Activated CD8-positive, alpha-beta T cell treated with anti-CD3 and anti-CD28 coated beads, Interleukin-2, amount 10 ng/mL, durations not matched to agents 7 days and 5 days (primary cell): ENCODE measurements at regions not wholly inside any gene's neighbourhood (a gene's known extent, or its start where the extent isn't known, plus 50 kb on each side); places are given as distances from the start of the nearest gene placed in this dataset.

Experiments used
- ATAC-seq: fragments of 150-1000 bp; cut with Tn5 transposase; one replicate; pipeline ENCODE4 v1.10.0; 2021; ENCODE audit warnings: moderate library complexity
- CTCF ChIA-PET: fragments of 350-600 bp; sonication (Branson Sonifier 250); formaldehyde crosslinking; loops from one replicate; lab custom pipeline; 2021; ENCODE audit warnings: antibody characterized with exemption; lab: Charles Lee
- POLR2A ChIA-PET: fragments of 350-600 bp; sonication (Branson Sonifier 250); formaldehyde crosslinking; loops from one replicate; lab custom pipeline; 2021; ENCODE audit warnings: antibody characterized with exemption; lab: Charles Lee
- DNase-seq: peaks from one replicate; pipeline ENCODE4 v3.0.0-alpha.2; 2020
- H3K27ac Mint-ChIP-seq: one replicate; pipeline ENCODE4 v1.8.0; 2021; ENCODE audit warnings: mild to moderate bottlenecking, mixed read lengths
- H3K27me3 Mint-ChIP-seq: one replicate; pipeline ENCODE4 v1.8.0; 2021; ENCODE audit warnings: low read depth, mixed read lengths
- H3K36me3 Mint-ChIP-seq: one replicate; pipeline ENCODE4 v1.8.0; 2021; ENCODE audit warnings: low read depth, mixed read lengths
- H3K4me1 Mint-ChIP-seq: one replicate; pipeline ENCODE4 v1.8.0; 2021; ENCODE audit warnings: low read depth, mixed read lengths
- H3K4me3 Mint-ChIP-seq: one replicate; pipeline ENCODE4 v1.8.0; 2021; ENCODE audit warnings: mild to moderate bottlenecking, mixed read lengths
- H3K9me3 Mint-ChIP-seq: one replicate; pipeline ENCODE4 v1.8.0; 2022; ENCODE audit warnings: mixed read lengths; ENCODE audit not compliant: insufficient read depth

- H3K27me3 Mint-ChIP-seq, result peaks cover 3% of the 10 kb centered on the region
- H3K4me3 Mint-ChIP-seq, result no peak overlapping the region
- no peaks in the 10 kb centered on the region for H3K36me3 Mint-ChIP-seq
- no peak for DNase-seq
- H3K4me1 Mint-ChIP-seq, result no peaks in the 10 kb centered on the region
- no peak for ATAC-seq
- H3K9me3 Mint-ChIP-seq, result no peaks in the 10 kb centered on the region
- no peak overlapping the region for H3K27ac Mint-ChIP-seq
- ChIA-PET CTCF (no interaction called here), POLR2A (no interaction called here)
Measured at GRCh38 chr6:165915022-165915770, 252.2 kb upstream of the PDE10A start.

- Mint-ChIP-seq H3K4me3 (no peak overlapping the region), H3K36me3 (no peaks in the 10 kb centered on the region), H3K27ac (no peak overlapping the region), H3K4me1 (no peaks in the 10 kb centered on the region), H3K27me3 (peaks cover 3% of the 10 kb centered on the region), H3K9me3 (no peaks in the 10 kb centered on the region)
- CTCF ChIA-PET, result no interaction called here
- ATAC-seq, result no peak
- POLR2A ChIA-PET, result no interaction called here
- DNase-seq, result no peak
Measured at GRCh38 chr6:165913676-165914570, 250.9 kb upstream of the PDE10A start.

GRCh38 chr6:165910184-165910966 is 247.3 kb upstream of the PDE10A start:
- no peak for DNase-seq
- CTCF ChIA-PET, result no interaction called here
- Mint-ChIP-seq H3K9me3 (no peaks in the 10 kb centered on the region), H3K4me3 (no peak overlapping the region), H3K36me3 (no peaks in the 10 kb centered on the region), H3K4me1 (no peaks in the 10 kb centered on the region), H3K27me3 (peaks cover 3% of the 10 kb centered on the region), H3K27ac (no peak overlapping the region)
- ATAC-seq, result no peak
- POLR2A ChIA-PET, result no interaction called here

- POLR2A ChIA-PET, result no interaction called here
- Mint-ChIP-seq H3K27me3 (peaks cover 3% of the 10 kb centered on the region), H3K36me3 (no peaks in the 10 kb centered on the region), H3K27ac (no peak overlapping the region), H3K9me3 (no peaks in the 10 kb centered on the region), H3K4me1 (no peaks in the 10 kb centered on the region), H3K4me3 (no peak overlapping the region)
- CTCF ChIA-PET, result no interaction called here
- no peak for DNase-seq
- ATAC-seq, result no peak
Measured at GRCh38 chr6:165906736-165907135, 243.7 kb upstream of the PDE10A start.

GRCh38 chr6:165905744-165906143 is 242.7 kb upstream of the PDE10A start:
- ChIA-PET CTCF (no interaction called here), POLR2A (no interaction called here)
- H3K4me3 Mint-ChIP-seq, result no peak overlapping the region
- ATAC-seq (no peak), DNase-seq (no peak)
- H3K27ac Mint-ChIP-seq, result no peak overlapping the region
- no peaks in the 10 kb centered on the region for H3K27me3 Mint-ChIP-seq
- H3K36me3 Mint-ChIP-seq, result no peaks in the 10 kb centered on the region
- H3K9me3 Mint-ChIP-seq, result no peaks in the 10 kb centered on the region
- H3K4me1 Mint-ChIP-seq, result no peaks in the 10 kb centered on the region

- H3K4me3 Mint-ChIP-seq, result no peak overlapping the region
- no peak overlapping the region for H3K27ac Mint-ChIP-seq
- ATAC-seq, result no peak
- no peaks in the 10 kb centered on the region for H3K9me3 Mint-ChIP-seq
- ChIA-PET POLR2A (no interaction called here), CTCF (no interaction called here)
- H3K4me1 Mint-ChIP-seq, result no peaks in the 10 kb centered on the region
- H3K27me3 Mint-ChIP-seq, result no peaks in the 10 kb centered on the region
- DNase-seq, result no peak
- no peaks in the 10 kb centered on the region for H3K36me3 Mint-ChIP-seq
Measured at GRCh38 chr6:165900970-165901369, 237.9 kb upstream of the PDE10A start.

- POLR2A ChIA-PET, result no interaction called here
- Mint-ChIP-seq H3K9me3 (no peaks in the 10 kb centered on the region), H3K27ac (no peak overlapping the region), H3K4me3 (no peak overlapping the region), H3K36me3 (no peaks in the 10 kb centered on the region), H3K27me3 (no peaks in the 10 kb centered on the region), H3K4me1 (no peaks in the 10 kb centered on the region)
- DNase-seq (no peak), ATAC-seq (no peak)
- CTCF ChIA-PET, result no interaction called here
Measured at GRCh38 chr6:165899611-165900010, 236.6 kb upstream of the PDE10A start.

- POLR2A ChIA-PET, result no interaction called here
- Mint-ChIP-seq H3K27ac (no peak overlapping the region), H3K9me3 (no peaks in the 10 kb centered on the region), H3K36me3 (no peaks in the 10 kb centered on the region), H3K4me1 (no peaks in the 10 kb centered on the region), H3K4me3 (no peak overlapping the region), H3K27me3 (no peaks in the 10 kb centered on the region)
- DNase-seq (no peak), ATAC-seq (no peak)
- CTCF ChIA-PET, result no interaction called here
Measured at GRCh38 chr6:165895421-165896165, 232.6 kb upstream of the PDE10A start.

GRCh38 chr6:165894171-165894825 is 231.3 kb upstream of the PDE10A start:
- peaks cover 2% of the 10 kb centered on the region for H3K27me3 Mint-ChIP-seq
- CTCF ChIA-PET, result interaction anchor here (1.6 kb wide), 1 partner anchor 212 kb away, joined by 5 read pairs; no protein-coding TSS in a partner anchor
- DNase-seq (no peak), ATAC-seq (no peak)
- H3K9me3 Mint-ChIP-seq, result no peaks in the 10 kb centered on the region
- no peaks in the 10 kb centered on the region for H3K36me3 Mint-ChIP-seq
- no peak overlapping the region for H3K4me3 Mint-ChIP-seq
- H3K27ac Mint-ChIP-seq, result no peak overlapping the region
- POLR2A ChIA-PET, result no interaction called here
- H3K4me1 Mint-ChIP-seq, result no peaks in the 10 kb centered on the region

DNA sequence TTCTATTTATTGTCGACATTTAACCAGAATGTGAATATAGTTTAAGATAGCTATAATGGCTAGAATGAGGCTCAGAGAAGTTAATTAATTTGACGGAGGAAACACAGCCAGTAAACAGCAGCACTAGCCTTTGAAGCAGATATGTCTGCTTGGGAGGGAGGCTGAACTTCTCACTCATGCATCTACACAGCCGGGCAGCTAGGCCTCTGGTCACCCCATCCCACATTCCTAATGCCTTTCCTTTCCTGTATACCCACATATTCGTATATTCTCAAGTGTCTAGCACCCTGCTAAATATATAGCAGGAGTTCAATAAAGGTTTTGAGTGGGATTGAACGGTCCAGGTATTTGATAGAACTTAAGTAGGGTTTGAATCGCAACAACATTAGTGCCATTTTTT is 230.4 kb upstream of the PDE10A start:
- no peak for DNase-seq
- POLR2A ChIA-PET, result no interaction called here

DNA sequence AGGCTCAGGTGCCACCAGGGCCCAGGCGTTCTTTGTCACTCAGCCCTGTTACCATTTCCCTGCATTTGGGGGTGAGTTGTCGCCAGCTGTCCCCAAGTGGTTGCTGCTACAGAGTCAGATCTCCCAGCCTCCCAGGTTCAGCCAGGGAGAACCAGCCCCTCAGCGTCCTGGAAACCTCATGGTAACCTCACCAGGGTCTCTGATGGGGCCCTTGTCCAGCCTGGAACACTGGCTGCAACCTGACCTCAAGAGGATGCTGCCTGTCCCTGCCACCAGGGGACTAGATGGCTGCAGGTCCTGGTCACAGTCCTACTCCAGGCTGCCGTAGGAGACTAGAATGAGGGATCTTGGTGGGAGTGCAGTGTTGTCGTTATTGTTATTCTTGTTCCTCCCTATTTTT is 228.3 kb upstream of the PDE10A start:
- no peak overlapping the region for H3K4me3 Mint-ChIP-seq
- H3K4me1 Mint-ChIP-seq, result no peaks in the 10 kb centered on the region
- H3K27ac Mint-ChIP-seq, result no peak overlapping the region
- DNase-seq (no peak), ATAC-seq (no peak)
- H3K27me3 Mint-ChIP-seq, result peaks cover 7% of the 10 kb centered on the region
- H3K36me3 Mint-ChIP-seq, result no peaks in the 10 kb centered on the region
- no peaks in the 10 kb centered on the region for H3K9me3 Mint-ChIP-seq
- ChIA-PET POLR2A (no interaction called here), CTCF (interaction anchor here (0.7 kb wide), 1 partner anchor 279 kb away, joined by 3 read pairs; no protein-coding TSS in a partner anchor)

More for the DNA sequence above, 230.4 kb upstream of the PDE10A start:
- no peaks in the 10 kb centered on the region for H3K4me1 Mint-ChIP-seq
- CTCF ChIA-PET, result interaction anchor here (1.6 kb wide), 1 partner anchor 213 kb away, joined by 5 read pairs; no protein-coding TSS in a partner anchor
- no peak overlapping the region for H3K27ac Mint-ChIP-seq
- no peak for ATAC-seq
- no peak overlapping the region for H3K4me3 Mint-ChIP-seq
- H3K9me3 Mint-ChIP-seq, result no peaks in the 10 kb centered on the region
- H3K27me3 Mint-ChIP-seq, result peaks cover 2% of the 10 kb centered on the region
- no peaks in the 10 kb centered on the region for H3K36me3 Mint-ChIP-seq
